Fibroblast of lung (primary cell): ENCODE measurements at regions not wholly inside any gene's neighbourhood (a gene's known extent, or its start where the extent isn't known, plus 50 kb on each side); places are given as distances from the start of the nearest gene placed in this dataset.

Source experiments
- CTCF ChIP-seq, 2 donors: IDR thresholded peaks in 1 of 2; conservative IDR thresholded peaks in 1 of 2; 1 replicate in 1 of 2; 2 replicates in 1 of 2; pipeline ENCODE4 v1.5.1; 2011 to 2012; ENCODE audit warnings: low read length in 2 of 2, control low read depth in 1 of 2, inconsistent platforms in 1 of 2, low read depth in 1 of 2, mild to moderate bottlenecking in 1 of 2
- EZH2 ChIP-seq: IDR thresholded peaks from 2 replicates; pipeline ENCODE4 v1.5.1; 2012; ENCODE audit warnings: low read length, control low read depth, mild to moderate bottlenecking; ENCODE audit errors: missing control alignments

- TF ChIP-seq CTCF (conservative IDR thresholded peaks at IDR 0.05 in 1 of 2, IDR thresholded peaks at IDR 0.05 in 1 of 2; ENCODE audit: low read depth in 1 of 2, low read length in 2 of 2) (no peak), EZH2 (no peak)
Measured at GRCh38 chr3:140832883-140833282, 108.8 kb upstream of the SLC25A36 start.
